Right atrium auricular region (tissue), 2 donors: ENCODE measurements at regions not wholly inside any gene's neighbourhood (a gene's known extent, or its start where the extent isn't known, plus 50 kb on each side); places are given as distances from the start of the nearest gene placed in this dataset.

Experiments used
- DNase-seq: peaks from one replicate; pipeline ENCODE4 v3.0.0-alpha.2; 2019; ENCODE audit warnings: low spot score
- H3K27ac ChIP-seq, 2 donors: fragments of 200-600 bp; sonication (generic); 1 replicate in 1 of 2; 2 replicates in 1 of 2; pipeline ENCODE4 v1.5.1; 2016 to 2019
- H3K27me3 ChIP-seq, 2 donors: fragments of 200-600 bp; sonication (generic); one replicate each; pipeline versions ENCODE4 v1.5.1 to v1.6.0; 2017 to 2019
- H3K36me3 ChIP-seq: fragments of 200-600 bp; sonication (generic); one replicate; pipeline ENCODE4 v1.5.1; 2016
- H3K4me1 ChIP-seq, 2 donors: fragments of 200-600 bp; sonication (generic); one replicate each; pipeline versions ENCODE4 v1.5.1 to v1.6.0; 2017 to 2019
- H3K4me3 ChIP-seq, 2 donors: fragments of 200-600 bp; sonication (generic); 1 replicate in 1 of 2; 2 replicates in 1 of 2; pipeline ENCODE4 v1.5.1; 2017 to 2019; ENCODE audit warnings: mild to moderate bottlenecking in 1 of 2, moderate library complexity in 1 of 2
- H3K9me3 ChIP-seq, 2 donors: fragments of 200-600 bp; sonication (generic); one replicate each; pipeline ENCODE4 v1.5.1; 2019
- CTCF ChIP-seq, 2 donors: fragments of 200-600 bp; sonication (generic); IDR thresholded peaks; one replicate each; pipeline ENCODE4 v1.5.1; 2019; ENCODE audit warnings: antibody characterized with exemption in 2 of 2

DNA sequence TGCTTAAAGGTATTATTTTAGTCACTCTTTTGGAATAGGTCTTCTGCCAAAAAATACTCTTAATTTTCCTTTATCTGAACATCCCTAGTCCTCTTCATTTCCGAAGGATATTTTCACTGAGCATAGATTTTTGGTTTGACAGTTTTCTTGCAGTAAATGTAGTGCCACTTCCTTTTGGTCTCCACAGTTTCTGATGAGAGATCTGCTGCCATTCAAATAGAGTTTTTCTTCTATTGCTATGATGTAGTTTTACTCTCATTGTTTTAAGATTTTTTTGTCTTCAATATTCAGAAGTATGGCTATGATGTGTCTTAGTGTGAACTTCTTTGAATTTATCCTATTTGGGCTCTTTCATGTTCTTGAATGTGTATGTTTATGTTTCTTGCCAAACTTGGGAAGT is 281.1 kb upstream of the SORL1-AS1 start:
- H3K9me3 ChIP-seq, result peaks cover 0 to 4% of the 10 kb centered on the region in 2 donors
- H3K27ac ChIP-seq, result no peak overlapping the region
- no peaks in the 10 kb centered on the region for H3K4me1 ChIP-seq
- DNase-seq, result no peak
- TF ChIP-seq CTCF (IDR thresholded peaks at IDR 0.05), result no peak
- no peak overlapping the region for H3K4me3 ChIP-seq
- H3K27me3 ChIP-seq, result no peaks in the 10 kb centered on the region
- no peaks in the 10 kb centered on the region for H3K36me3 ChIP-seq

- DNase-seq, result no peak
- H3K27ac ChIP-seq, result no peak overlapping the region
Observed at GRCh38 chr11:121727942-121728341, 275.2 kb upstream of the SORL1-AS1 start.

GRCh38 chr11:121723246-121723741 is 270.5 kb upstream of the SORL1-AS1 start:
- H3K36me3 ChIP-seq, result no peaks in the 10 kb centered on the region
- no peak for DNase-seq
- TF ChIP-seq CTCF (IDR thresholded peaks at IDR 0.05), result no peak
- H3K27me3 ChIP-seq, result no peaks in the 10 kb centered on the region
- H3K4me1 ChIP-seq, result peaks cover 0 to 16% of the 10 kb centered on the region in 2 donors
- peak overlapping the region; percentile 81 to 83 for H3K27ac ChIP-seq
- H3K4me3 ChIP-seq, result peak overlapping the region; percentile 35 to 54
- H3K9me3 ChIP-seq, result no peaks in the 10 kb centered on the region

More at GRCh38 chr11:121727942-121728341, 275.2 kb upstream of the SORL1-AS1 start:
- no peak for TF ChIP-seq CTCF (IDR thresholded peaks at IDR 0.05)
- Histone ChIP-seq H3K4me1 (peaks cover 0 to 5% of the 10 kb centered on the region in 2 donors), H3K9me3 (no peaks in the 10 kb centered on the region), H3K36me3 (no peaks in the 10 kb centered on the region), H3K27me3 (no peaks in the 10 kb centered on the region), H3K4me3 (no peak overlapping the region)

GRCh38 chr11:121722431-121723245 is 269.9 kb upstream of the SORL1-AS1 start:
- Histone ChIP-seq H3K4me3 (peak overlapping the region; percentile 35 to 54), H3K9me3 (no peaks in the 10 kb centered on the region)
- TF ChIP-seq CTCF (IDR thresholded peaks at IDR 0.05), result peak in 1 of 2 donors; percentile 30

GRCh38 chr11:121721961-121722360 is 269.2 kb upstream of the SORL1-AS1 start:
- DNase-seq, result no peak
- Histone ChIP-seq H3K4me1 (peaks cover 0 to 16% of the 10 kb centered on the region in 2 donors), H3K27ac (peak overlapping the region; percentile 81 to 83), H3K9me3 (no peaks in the 10 kb centered on the region), H3K4me3 (peak overlapping the region in 1 of 2 donors; percentile 54), H3K27me3 (no peaks in the 10 kb centered on the region), H3K36me3 (no peaks in the 10 kb centered on the region)
- no peak for TF ChIP-seq CTCF (IDR thresholded peaks at IDR 0.05)

More at GRCh38 chr11:121722431-121723245, 269.9 kb upstream of the SORL1-AS1 start:
- Histone ChIP-seq H3K27me3 (no peaks in the 10 kb centered on the region), H3K36me3 (no peaks in the 10 kb centered on the region), H3K27ac (peak overlapping the region; percentile 81 to 83), H3K4me1 (peaks cover 0 to 16% of the 10 kb centered on the region in 2 donors)
- DNase-seq, result peak; percentile 92
